LHCN-M2 (cell line): ENCODE measurements at regions not wholly inside any gene's neighbourhood (a gene's known extent, or its start where the extent isn't known, plus 50 kb on each side); places are given as distances from the start of the nearest gene placed in this dataset.
"Not testable (repeated sequence)": the region's sequence is repeated elsewhere in the genome, so short reads cannot be mapped to it uniquely, and the experiment has no call there.

Experiments used
- DNase-seq: peaks from one replicate; pipeline ENCODE4 v3.0.0-alpha.2; 2012; ENCODE audit warnings: low read depth

DNA sequence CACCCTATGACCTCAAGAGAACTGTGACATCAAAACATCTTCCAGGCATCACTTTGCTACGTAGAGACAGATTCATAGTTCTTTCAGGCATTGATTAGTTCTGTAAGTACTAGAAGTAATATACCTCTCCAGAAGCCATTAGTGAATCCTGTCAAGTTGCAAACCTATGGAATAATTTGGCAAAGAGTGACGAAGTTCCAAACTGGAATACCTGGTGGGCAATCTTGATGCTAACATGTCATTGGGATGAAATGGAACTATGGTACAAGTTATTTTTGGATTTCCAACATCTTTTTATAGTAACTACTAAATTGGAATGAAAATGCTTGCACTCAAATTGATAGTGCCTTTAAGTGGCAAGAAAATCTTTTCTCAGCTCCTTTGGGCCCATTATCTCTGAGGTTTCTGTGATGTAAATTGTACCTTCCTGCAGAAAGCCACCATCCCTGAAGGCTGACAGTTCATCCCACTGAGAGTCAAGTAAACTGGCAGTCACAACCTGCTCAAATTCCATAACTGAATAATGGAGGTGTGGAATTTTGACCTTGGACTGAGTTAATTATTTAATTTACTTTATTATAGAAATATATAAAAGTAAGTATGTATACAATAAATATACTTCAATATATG, 435.5 kb downstream of the DTWD2 start:
- no peak for DNase-seq

DNA sequence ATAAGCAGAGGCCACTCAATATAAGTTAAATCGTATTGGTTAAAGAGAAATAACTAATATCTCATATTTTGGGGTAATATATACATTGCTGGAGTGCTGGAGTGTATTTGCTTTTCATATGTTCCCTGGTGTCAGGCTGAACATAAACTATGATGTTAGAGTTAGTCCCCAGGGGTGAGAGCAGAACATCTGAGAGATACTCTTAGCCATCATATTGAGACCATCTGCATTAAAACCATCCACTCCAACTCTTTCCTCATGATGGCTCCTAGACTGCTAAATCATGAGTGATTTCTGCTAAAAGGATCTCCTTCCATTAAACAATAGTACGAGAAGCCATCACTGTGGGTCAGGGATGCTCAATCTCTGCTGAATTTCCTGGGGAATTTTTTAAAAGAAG, 436.2 kb downstream of the DTWD2 start:
- no peak for DNase-seq

DNA sequence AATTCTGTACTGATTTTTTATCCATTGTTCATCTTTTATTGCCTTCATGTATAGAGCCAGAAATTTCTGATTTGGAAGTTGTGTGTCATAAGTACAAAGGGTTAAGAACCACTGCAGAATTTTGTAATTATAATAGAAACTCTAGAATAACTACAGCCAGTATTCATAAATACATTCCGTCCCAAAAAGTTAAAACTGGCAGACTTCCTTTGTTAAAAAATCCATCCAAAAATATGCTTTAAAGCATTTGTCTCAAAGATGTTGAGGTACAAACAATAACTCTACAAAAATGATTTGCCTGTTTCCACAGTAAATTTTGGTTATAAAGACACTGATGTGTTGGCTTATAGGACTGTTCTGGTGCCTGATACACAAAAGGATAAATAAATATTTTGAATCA, 436.6 kb downstream of the DTWD2 start:
- no peak for DNase-seq

DNA sequence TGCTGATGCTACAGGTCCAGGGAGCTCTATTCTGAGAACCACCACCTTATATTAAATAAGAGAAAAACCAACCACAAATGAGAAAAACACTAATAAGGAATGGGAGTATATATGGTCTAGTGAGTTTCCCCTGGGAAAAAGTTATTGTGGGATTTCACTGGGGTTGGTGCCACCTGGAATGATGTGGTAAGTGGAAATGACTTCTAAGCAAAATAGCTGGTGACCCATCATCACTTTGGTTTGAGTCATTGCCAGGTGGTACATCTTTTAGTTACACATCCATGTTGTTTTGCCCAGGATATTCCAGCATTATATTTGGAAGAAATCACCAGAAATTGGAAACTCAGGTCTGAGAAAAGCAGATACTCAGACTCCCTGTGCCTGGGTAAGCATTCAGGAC, 437.3 kb downstream of the DTWD2 start:
- DNase-seq: peak; percentile 7

DNA sequence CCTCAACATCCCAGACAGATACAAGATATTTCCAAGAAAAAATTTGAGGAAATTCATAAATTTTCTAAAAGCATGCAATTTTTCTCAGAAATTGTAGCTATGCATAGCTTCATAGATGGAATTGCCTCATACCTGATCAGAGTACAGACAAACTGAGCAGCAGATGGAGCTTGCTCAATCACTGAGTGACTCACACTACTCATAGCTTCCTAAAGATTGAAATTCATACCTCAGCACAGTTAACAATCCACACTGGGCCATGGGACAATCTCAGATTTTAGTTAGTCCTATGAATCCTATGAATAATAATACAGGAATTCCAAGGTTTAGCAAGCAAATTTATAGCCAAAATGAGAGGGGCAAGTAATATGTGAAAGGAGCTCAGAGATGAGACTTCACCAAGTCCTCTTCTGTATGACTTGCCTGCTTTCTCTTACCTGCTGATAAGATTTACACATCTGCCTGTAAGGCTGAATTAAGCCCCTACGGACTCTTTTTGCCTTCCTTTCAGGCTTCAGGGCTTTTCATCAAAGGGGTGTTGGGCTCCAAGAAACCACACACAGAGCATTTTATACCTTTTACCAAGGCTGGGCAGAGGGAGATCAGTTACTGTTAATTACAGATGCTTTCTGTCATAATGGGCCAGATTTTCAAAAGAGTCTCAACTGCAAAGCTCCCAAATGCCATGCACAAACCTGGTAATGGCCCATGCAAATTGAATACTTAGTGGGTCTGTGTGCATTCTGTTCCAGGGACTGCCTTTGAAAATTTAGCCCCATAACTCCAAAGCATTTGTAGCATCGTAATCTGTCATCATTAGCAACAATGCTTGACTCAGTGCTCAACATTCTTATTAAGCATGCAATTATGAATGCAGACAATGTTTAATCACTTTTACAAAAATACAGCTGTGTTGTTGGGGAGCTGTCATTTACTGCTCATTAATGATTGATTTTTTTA, 439.3 kb downstream of the DTWD2 start:
- peak; percentile 2 for DNase-seq

DNA sequence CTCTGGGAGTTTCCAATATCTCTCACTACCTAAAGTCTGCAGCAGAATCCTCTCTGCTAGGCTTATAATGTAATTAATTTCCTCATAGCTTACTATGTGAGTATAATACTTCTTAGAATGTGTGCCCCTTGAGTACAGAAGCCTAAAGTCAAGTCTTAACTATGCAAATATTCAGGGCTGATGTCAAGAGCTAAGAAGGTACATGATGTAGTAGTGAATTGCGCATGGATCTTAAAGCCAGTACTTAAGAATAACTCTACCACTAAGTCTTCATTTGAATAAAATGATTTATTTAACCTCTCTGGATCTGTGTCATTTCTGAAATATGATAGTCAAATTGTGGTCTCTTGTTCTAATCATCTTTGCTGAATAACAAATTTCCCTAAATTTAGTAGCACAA, 442.9 kb downstream of the DTWD2 start:
- DNase-seq: no peak

DNA sequence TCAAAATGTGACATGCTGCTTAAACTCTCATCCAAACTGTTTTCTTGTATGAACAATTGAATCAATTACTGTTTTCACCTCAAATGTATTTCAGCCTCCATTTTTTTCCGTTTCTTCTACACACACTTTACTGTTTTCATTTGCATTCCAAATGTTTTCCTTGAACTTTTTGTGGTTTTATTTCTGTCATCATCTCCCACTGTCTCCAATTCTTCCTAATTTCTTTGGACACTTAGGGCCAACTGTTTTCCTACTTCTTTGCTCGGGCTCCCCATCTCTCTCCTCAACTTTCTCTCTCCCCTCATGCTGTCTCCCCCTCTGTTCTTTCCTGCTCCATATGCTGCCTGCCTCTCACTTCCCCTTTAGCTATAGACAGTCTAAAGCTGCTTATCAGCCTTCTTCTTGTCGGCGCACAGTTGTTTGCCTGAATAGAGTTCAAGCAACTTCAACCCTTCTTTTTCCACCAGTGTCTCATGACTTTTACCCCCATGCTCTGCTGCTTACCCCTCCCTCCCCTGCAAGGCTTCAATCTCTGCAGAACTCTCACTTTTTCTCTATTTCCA, 443.4 kb downstream of the DTWD2 start:
- DNase-seq: no peak

DNA sequence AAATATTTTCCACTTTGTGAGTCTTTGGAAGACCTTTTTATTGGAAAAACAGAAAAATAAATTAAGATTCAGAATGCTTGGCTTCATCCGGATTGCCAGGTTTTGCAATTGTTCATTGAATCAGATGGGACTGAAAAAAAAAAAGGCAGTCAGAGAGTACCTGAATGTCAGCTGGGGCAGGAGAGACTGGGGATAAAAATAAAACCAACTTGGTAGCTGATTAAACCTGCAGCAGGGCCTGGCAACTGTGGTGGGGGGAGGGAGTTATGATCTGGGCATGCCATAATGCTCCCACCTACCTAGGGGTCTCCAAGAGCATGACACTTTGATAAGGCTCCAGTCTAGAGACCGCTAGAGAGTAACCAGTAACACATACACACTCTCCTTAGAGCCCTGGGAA, 454.4 kb downstream of the DTWD2 start:
- no peak for DNase-seq

DNA sequence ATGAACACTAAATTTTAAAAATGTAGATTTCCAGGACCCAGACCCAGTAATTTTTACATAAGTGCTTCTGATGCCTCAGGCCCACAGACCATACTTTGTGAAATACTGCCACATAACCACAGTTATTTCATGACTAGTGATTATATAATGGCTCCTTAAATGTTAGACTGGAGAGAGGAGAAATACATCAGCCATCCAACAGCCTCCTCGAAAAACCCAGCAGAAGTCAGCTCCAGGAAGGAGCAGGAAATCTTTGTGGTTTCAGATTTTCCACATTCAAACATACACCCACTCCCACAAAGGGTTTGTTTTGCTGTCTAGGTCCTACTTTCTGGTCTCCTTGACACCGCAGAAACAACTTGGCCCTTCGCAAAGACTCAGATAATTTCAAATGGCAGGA, 455.2 kb downstream of the DTWD2 start:
- no peak for DNase-seq

DNA sequence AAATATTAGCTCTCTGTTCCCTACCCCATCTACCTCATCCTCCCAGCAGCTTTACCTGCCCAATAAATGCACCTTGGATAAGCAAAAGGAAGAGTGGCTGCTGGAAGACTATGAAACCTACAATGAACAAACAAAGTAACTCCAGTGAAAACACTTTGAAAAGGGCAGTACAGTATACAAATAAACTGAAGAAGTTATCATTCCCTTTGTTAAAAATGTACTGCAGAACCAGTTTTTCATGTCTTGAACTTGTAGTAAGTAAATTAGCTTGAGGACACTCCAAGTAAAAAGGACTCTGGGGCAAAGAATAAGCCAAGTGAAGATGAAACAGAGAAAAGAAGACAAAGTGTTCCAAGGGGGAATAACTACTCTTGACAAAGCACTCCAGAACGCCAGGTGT, 457.1 kb downstream of the DTWD2 start:
- DNase-seq: no peak

DNA sequence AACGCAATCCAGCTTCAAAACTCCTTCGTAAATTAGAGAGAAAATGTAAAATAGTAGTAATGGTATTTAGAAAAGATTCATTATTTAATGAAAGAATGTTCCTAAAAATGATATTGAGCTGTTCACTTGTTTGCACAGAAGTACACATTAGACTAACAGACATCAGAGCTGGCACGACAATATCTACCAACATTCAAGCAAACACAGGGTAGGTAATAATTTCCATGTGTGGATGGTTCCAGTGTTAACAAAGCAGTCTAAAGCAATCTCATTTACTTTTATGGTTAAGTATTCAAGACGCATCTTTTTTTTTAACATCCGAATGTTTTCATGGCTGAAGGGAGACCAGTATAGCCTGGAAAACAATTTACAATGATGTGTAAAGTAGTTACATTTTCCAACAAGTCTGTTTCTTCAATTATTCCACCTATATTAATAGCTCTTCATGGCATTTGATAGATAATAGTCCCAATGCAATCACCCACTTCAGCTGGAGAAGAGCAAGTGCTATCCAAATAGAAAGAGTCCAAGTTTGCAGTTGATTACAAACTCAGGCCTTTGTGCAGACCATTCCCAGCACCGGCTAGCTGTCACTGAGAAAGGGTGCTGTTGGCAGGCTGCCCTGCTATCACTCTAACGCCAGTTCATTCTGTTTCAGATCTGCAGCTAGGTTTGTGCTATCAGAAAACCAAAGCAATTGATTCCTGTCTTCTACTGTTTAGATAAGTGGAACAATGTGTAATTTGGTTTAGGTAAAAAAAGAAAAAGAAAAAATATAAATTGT, 458.8 kb downstream of the DTWD2 start:
- DNase-seq: no peak

DNA sequence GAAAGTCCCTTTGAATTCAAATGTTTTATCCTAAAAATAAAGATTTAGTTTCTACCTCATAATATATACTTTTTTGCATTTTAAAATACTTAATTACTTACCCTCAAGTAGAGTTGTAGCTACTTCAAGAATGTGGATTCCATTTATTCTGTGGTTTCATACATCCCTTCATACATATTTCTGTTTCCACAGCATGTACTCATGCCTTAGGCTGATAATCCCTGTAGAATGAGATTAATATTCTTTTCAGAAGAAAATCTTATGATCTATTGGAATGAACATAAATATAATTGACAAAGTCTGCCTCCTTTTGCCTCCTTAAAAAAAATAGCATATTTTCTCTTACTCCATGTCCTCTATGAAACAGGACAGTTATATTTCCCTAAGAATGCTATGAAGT, 465.7 kb downstream of the DTWD2 start:
- no peak for DNase-seq

DNA sequence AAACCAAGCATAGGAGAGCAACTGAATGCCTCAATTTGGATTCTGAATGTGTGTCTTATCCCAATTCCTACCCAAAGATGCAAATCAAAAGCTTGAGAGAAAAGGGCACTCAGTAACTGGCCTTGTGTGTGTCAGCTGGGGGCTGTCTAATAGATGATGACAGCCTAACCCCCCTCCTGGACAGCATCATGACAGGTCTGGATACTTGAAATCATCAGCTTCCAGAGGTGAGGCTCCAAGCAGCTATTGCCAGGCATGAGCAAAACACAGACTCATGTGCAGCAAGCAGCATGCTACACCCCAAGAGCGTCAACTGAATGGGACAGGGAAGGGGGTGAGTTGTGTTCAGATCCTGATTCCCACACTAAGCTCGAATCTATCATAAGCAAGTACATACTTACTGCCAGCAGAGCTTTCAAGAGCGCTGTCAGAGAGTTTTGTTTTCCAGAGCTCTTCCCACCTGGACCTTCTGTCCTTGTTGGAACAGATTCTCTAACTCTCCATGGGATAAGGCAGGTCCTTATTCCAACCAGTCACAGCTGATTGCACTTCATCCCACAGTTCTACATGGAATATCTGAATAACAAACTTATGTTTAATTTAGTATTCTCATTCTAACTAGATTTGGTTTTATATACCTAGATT, 467.5 kb downstream of the DTWD2 start:
- no peak for DNase-seq

DNA sequence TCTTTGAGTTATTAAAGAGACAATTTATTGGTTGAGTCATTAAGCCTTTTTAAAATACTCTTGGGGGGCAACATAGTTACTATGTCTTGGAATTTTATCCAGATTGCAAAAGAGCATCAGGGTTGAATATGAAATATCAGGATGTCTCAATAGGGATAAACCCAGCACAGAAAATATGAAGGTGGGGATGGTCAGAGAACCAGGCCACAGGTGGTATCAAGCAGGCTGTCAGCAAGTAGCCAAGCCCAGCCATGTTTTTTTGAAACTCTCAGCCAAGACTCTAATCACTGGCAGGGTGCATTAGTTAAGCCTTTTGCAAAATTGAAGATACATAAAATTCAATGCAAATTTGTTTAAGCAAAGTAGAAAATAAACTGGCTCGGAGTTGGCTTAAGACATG, 468.9 kb downstream of the DTWD2 start:
- DNase-seq: no peak

DNA sequence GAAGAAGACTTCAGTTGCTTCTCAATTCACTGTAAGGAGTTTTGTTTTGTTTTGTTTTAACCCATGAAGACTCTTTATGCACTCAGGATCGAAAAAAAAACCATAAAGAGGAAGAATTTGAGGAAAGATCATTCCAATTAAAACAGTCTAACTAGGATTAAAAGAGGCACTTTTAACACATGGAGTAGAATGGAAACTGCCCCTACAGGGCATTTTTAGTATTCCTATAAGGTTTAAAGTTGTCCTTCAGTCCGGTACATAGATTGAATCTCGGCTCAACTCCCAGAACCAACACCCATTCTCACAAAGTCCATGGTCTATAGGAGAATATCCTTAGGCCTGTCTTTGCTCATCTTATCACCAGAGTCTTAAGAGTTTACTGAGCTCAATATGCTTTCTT, 469.6 kb downstream of the DTWD2 start:
- no peak for DNase-seq

DNA sequence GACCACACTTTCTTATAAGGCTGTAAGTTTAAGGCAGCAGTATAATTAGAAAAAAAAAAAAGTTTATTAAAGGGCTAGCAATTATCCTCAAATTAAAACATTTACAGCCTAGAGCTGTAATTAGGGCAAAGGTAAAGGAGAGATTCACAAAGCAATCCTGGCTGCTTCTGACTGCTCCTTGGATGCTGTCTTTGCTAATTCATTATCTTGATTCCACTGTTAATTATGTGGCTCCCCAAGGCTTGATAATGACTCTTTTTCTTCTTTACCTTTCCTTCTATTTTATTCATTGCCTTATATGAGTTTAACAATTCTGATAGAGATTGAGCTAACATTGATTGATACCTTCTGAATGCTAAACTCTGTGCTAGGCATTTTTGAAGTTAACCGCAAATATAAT, 476.5 kb downstream of the DTWD2 start:
- DNase-seq: no peak

DNA sequence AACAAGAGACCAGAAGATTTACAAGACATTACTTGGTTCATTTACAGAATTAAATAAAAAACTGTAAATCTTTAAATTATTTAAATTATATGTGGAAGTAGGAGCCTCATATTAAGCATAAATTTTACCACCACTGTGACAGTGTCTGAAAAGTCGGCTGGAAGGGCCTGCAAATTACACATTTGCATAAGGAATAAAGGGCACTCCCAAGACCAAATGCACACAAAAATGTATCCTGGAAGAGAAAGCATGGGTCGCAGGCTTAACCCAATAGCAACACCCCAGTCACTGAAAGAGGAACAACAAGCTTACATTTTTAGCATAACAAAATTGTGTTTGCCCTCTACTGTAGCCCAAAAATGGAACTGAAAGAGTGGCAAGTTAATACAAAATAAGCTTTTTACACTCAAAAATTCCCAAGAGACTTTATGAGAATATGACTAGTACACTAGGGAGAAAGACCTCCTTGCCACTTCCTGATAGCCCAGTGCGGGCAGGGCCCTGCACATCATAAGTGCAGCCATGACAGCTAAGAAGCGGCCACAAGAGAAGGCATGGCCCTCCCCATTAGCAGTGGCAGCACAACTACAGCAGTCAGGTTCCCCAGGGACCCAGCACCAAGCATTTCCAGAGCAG, 482.0 kb downstream of the DTWD2 start:
- DNase-seq: no peak

DNA sequence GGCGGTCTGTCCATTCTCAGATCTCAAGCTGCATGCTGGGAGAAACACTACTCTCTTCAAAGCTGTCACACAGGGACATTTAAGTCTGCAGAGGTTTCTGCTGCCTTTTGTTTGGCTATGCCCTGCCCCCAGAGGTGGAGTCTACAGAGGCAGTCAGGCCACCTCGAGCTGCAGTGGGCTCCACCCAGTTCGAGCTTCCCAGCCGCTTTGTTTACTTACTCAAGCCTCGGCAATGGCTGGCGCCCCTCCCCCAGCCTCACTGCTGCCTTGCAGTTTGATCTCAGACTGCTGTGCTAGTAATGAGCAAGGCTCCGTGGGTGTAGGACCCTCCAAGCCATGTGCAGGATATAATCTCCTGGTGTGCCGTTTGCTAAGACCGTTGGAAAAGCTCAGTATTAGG, 486.1 kb downstream of the DTWD2 start:
- not testable (repeated sequence) for DNase-seq

DNA sequence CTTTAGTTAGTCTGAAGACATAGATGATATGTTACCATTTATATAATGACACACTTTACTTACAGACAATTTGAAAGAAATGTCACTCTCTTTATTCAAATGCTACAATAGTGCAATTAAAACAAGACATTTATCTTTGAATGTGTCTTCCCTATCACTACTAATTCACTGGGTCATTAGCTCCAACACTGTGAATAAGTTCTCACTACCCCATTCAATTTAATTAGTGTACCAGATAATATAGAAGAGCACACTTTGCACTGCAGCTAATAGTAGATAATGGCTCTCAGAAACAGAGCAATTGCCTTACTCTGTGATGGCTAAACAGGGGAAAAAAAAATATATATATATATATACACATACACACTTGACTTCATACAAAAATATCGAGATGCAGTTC, 497.0 kb downstream of the DTWD2 start:
- no peak for DNase-seq

DNA sequence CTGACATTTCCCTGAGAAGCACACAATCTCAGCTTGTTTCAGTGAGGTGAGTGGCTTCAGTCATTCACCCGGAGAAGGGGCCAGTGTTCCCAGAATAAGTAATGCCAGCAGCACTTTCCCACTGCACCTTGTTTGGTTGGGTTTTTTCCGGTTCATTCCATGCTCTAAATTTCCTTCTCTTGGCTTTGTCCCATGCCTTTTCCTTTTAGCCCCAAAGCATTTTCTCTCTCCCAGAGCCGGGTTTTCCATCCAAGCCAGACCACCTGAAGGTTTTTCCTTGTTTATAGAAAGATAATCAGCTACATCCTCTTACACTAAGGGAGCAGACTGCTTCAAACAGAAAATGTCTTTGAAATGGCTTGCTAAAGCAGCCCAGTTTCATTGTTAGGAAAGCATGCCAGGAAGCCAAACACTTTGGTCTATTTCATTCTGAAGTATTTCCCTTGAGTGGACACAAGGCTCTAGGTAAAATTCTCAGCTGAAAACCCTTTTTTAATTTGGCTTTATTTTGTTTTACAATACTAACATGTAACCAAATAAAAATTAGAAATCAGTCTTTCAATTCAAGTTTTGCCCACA, 501.6 kb downstream of the DTWD2 start:
- no peak for DNase-seq

DNA sequence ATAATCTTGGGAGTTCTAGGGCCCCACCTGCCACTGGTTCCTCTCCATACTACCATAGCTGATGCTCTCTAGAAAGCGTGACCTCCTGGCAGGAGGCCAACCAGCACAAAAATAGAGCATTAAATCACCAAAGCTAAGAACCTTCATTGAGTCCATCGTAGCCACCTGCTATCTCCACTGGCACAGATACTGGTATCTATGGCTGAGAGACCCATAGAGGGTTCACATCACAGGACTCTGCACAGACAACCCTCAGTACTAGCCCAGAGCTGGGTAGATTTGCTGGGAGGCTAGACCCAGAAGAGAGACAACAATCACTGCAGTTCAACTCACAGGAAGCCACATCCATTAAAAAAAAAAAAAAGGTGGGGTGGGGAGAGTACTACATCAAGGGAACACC, 509.1 kb downstream of the DTWD2 start:
- no peak for DNase-seq
